HEK293 (cell line): ENCODE measurements at regions not wholly inside any gene's neighbourhood (a gene's known extent, or its start where the extent isn't known, plus 50 kb on each side); places are given as distances from the start of the nearest gene placed in this dataset.

ENCODE experiments used
- CTCF ChIA-PET: fragments of 350-600 bp; formaldehyde crosslinking; extraction: SDS; loops from one replicate; lab custom pipeline; 2021; ENCODE audit warnings: antibody characterized with exemption; lab: Yijun Ruan, JAX
- POLR2A ChIA-PET: fragments of 300-600 bp; formaldehyde crosslinking; extraction: SDS; loops from one replicate; lab custom pipeline; 2020; ENCODE audit warnings: antibody characterized with exemption, inconsistent platforms; lab: Yijun Ruan, JAX
- H3K27ac ChIP-seq: fragments of 200-500 bp; sonication (Bioruptor generic); 2 replicates; pipeline ENCODE4 v1.5.1; 2014; ENCODE audit warnings: low read depth, low read length, control low read depth, inconsistent platforms; ENCODE audit errors: extremely low read depth
- H3K36me3 ChIP-seq, 2 experiments: fragments of 200-500 bp in 1 of 2; sonication (Bioruptor generic) in 1 of 2; 1 replicate in 1 of 2; 2 replicates in 1 of 2; pipeline ENCODE4 v1.5.1; 2014 to 2017; ENCODE audit warnings: inconsistent platforms in 2 of 2, low read length in 2 of 2; ENCODE audit not compliant: control insufficient read depth in 2 of 2, insufficient read depth in 1 of 2
- H3K4me1 ChIP-seq: fragments of 200-500 bp; sonication (Bioruptor generic); 2 replicates; pipeline ENCODE4 v1.5.1; 2014; ENCODE audit warnings: mild to moderate bottlenecking, low read length, inconsistent platforms; ENCODE audit not compliant: control insufficient read depth, insufficient read depth
- H3K4me3 ChIP-seq: 2 replicates; pipeline ENCODE4 v1.5.1; 2011; ENCODE audit warnings: low read depth, mild to moderate bottlenecking, control low read depth, low read length, moderate library complexity
- H3K9me3 ChIP-seq: fragments of 200-500 bp; sonication (Bioruptor generic); 2 replicates; pipeline ENCODE4 v1.5.1; 2014; ENCODE audit warnings: low read depth, low read length, inconsistent platforms; ENCODE audit not compliant: control insufficient read depth, insufficient read depth
- BCL11B ChIP-seq: fragments of 450-650 bp; formaldehyde crosslinking; IDR thresholded peaks from 2 replicates; pipeline ENCODE4 v1.5.1; 2016; ENCODE audit warnings: low read depth, missing biosample characterization, missing genetic modification characterization
- GLI4 ChIP-seq: fragments of 450-650 bp; formaldehyde crosslinking; IDR thresholded peaks from 2 replicates; pipeline ENCODE4 v1.5.1; 2016; ENCODE audit warnings: missing biosample characterization, missing genetic modification characterization
- KLF7 ChIP-seq: fragments of 450-650 bp; formaldehyde crosslinking; IDR thresholded peaks from 2 replicates; pipeline ENCODE4 v1.5.1; 2016; ENCODE audit warnings: missing biosample characterization, missing genetic modification characterization, borderline replicate concordance
- REPIN1 ChIP-seq: fragments of 450-650 bp; formaldehyde crosslinking; IDR thresholded peaks from 2 replicates; pipeline ENCODE4 v1.5.1; 2017; ENCODE audit warnings: missing biosample characterization, missing genetic modification characterization, low read depth
- TCF7L2 ChIP-seq: IDR thresholded peaks from 2 replicates; pipeline ENCODE4 v1.6.1; 2011; ENCODE audit warnings: low read depth, mild to moderate bottlenecking, inconsistent platforms, low read length, moderate library complexity, borderline replicate concordance
- ZEB2 ChIP-seq: fragments of 450-650 bp; formaldehyde crosslinking; IDR thresholded peaks from 2 replicates; pipeline ENCODE4 v1.5.1; 2016; ENCODE audit warnings: missing biosample characterization, missing genetic modification characterization
- ZIC2 ChIP-seq: fragments of 450-650 bp; formaldehyde crosslinking; IDR thresholded peaks from 2 replicates; pipeline ENCODE4 v1.5.1; 2016; ENCODE audit warnings: missing biosample characterization, missing genetic modification characterization
- ZNF174 ChIP-seq: fragments of 450-650 bp; formaldehyde crosslinking; IDR thresholded peaks from 2 replicates; pipeline ENCODE4 v1.5.0; 2017; ENCODE audit warnings: missing biosample characterization, mild to moderate bottlenecking, missing genetic modification characterization
- ZNF175 ChIP-seq: fragments of 450-650 bp; formaldehyde crosslinking; IDR thresholded peaks from 2 replicates; pipeline ENCODE4 v1.5.1; 2016; ENCODE audit warnings: missing biosample characterization, missing genetic modification characterization
- ZNF2 ChIP-seq: fragments of 450-650 bp; formaldehyde crosslinking; IDR thresholded peaks from 2 replicates; pipeline ENCODE4 v1.5.1; 2016; ENCODE audit warnings: missing biosample characterization, missing genetic modification characterization
- ZNF433 ChIP-seq: fragments of 450-650 bp; formaldehyde crosslinking; IDR thresholded peaks from 2 replicates; pipeline ENCODE4 v1.5.1; 2016; ENCODE audit warnings: missing biosample characterization, missing genetic modification characterization, low read depth
- ZNF701 ChIP-seq: fragments of 450-650 bp; formaldehyde crosslinking; IDR thresholded peaks from 2 replicates; pipeline ENCODE4 v1.5.1; 2016; ENCODE audit warnings: missing biosample characterization, missing genetic modification characterization
- ZNF785 ChIP-seq: fragments of 450-650 bp; formaldehyde crosslinking; IDR thresholded peaks from 2 replicates; pipeline ENCODE4 v1.5.1; 2016; ENCODE audit warnings: missing biosample characterization, missing genetic modification characterization
- ZSCAN30 ChIP-seq: fragments of 450-650 bp; IDR thresholded peaks from 2 replicates; pipeline ENCODE4 v1.5.1; 2018; ENCODE audit warnings: missing biosample characterization, mild to moderate bottlenecking, missing genetic modification characterization, moderate library complexity
- TF ChIP-seq, protein P1 (sequence below): fragments of 450-650 bp; formaldehyde crosslinking; IDR thresholded peaks from 2 replicates; pipeline ENCODE4 v1.5.1; 2016; ENCODE audit warnings: missing biosample characterization, missing genetic modification characterization, borderline replicate concordance
- TF ChIP-seq, protein P2 (sequence below): fragments of 450-650 bp; formaldehyde crosslinking; IDR thresholded peaks from 2 replicates; pipeline ENCODE4 v1.5.1; 2016; ENCODE audit warnings: missing biosample characterization, missing genetic modification characterization, borderline replicate concordance
- TF ChIP-seq, protein P3 (sequence below): fragments of 450-650 bp; formaldehyde crosslinking; IDR thresholded peaks from 2 replicates; pipeline ENCODE4 v1.5.1; 2016; ENCODE audit warnings: missing biosample characterization, missing genetic modification characterization
- TF ChIP-seq, protein P4 (sequence below): fragments of 450-650 bp; formaldehyde crosslinking; IDR thresholded peaks from 2 replicates; pipeline ENCODE4 v1.5.1; 2016; ENCODE audit warnings: missing biosample characterization, missing genetic modification characterization
- TF ChIP-seq, protein P5 (sequence below): fragments of 450-650 bp; formaldehyde crosslinking; IDR thresholded peaks from 2 replicates; pipeline ENCODE4 v1.5.1; 2017; ENCODE audit warnings: missing biosample characterization, mild to moderate bottlenecking, missing genetic modification characterization, moderate library complexity

DNA sequence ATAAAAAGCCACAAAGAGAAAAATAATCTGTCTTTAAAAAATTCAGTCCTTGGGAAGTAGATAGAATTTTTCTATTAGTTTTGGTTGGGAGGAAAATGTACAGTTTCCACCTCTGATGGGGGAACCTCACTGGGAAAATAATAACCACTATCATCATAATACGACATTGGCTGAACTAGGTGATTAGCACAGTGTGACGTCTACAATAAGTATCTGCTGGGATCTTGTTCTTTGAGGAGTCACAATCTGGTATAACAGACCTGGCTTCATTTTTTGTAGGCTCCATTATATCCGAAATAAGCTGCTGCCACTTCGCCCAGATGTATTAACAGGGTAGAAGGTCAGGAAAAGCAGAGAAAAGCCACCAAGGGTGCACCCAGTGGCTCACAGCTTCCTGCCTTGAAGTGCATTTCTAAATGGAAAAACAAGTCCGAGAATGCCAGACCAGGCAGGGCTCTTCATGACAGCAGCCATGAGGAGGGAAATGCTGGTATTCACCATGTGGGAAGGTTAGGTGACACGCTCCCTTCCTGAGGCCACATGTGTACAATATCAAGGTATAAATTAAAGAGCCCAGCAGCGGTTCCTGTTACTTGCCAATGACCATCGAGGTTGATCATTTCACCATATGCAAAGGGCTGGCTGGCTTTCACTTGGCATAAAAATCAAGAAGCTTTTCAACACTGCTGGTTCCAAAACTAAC, 152.8 kb downstream of the PRELID2 start (continued):
- TF ChIP-seq, protein P1, sequence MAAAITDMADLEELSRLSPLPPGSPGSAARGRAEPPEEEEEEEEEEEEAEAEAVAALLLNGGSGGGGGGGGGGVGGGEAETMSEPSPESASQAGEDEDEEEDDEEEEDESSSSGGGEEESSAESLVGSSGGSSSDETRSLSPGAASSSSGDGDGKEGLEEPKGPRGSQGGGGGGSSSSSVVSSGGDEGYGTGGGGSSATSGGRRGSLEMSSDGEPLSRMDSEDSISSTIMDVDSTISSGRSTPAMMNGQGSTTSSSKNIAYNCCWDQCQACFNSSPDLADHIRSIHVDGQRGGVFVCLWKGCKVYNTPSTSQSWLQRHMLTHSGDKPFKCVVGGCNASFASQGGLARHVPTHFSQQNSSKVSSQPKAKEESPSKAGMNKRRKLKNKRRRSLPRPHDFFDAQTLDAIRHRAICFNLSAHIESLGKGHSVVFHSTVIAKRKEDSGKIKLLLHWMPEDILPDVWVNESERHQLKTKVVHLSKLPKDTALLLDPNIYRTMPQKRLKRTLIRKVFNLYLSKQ (tag by site-specific recombination): no peak
- TF ChIP-seq ZNF175 (no peak), KLF7 (tag by site-specific recombination) (no peak)
- TF ChIP-seq, protein P2, sequence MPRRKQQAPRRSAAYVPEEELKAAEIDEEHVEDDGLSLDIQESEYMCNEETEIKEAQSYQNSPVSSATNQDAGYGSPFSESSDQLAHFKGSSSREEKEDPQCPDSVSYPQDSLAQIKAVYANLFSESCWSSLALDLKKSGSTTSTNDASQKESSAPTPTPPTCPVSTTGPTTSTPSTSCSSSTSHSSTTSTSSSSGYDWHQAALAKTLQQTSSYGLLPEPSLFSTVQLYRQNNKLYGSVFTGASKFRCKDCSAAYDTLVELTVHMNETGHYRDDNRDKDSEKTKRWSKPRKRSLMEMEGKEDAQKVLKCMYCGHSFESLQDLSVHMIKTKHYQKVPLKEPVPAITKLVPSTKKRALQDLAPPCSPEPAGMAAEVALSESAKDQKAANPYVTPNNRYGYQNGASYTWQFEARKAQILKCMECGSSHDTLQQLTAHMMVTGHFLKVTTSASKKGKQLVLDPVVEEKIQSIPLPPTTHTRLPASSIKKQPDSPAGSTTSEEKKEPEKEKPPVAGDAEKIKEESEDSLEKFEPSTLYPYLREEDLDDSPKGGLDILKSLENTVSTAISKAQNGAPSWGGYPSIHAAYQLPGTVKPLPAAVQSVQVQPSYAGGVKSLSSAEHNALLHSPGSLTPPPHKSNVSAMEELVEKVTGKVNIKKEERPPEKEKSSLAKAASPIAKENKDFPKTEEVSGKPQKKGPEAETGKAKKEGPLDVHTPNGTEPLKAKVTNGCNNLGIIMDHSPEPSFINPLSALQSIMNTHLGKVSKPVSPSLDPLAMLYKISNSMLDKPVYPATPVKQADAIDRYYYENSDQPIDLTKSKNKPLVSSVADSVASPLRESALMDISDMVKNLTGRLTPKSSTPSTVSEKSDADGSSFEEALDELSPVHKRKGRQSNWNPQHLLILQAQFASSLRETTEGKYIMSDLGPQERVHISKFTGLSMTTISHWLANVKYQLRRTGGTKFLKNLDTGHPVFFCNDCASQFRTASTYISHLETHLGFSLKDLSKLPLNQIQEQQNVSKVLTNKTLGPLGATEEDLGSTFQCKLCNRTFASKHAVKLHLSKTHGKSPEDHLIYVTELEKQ (tag by site-specific recombination): no peak
- TF ChIP-seq, protein P3, sequence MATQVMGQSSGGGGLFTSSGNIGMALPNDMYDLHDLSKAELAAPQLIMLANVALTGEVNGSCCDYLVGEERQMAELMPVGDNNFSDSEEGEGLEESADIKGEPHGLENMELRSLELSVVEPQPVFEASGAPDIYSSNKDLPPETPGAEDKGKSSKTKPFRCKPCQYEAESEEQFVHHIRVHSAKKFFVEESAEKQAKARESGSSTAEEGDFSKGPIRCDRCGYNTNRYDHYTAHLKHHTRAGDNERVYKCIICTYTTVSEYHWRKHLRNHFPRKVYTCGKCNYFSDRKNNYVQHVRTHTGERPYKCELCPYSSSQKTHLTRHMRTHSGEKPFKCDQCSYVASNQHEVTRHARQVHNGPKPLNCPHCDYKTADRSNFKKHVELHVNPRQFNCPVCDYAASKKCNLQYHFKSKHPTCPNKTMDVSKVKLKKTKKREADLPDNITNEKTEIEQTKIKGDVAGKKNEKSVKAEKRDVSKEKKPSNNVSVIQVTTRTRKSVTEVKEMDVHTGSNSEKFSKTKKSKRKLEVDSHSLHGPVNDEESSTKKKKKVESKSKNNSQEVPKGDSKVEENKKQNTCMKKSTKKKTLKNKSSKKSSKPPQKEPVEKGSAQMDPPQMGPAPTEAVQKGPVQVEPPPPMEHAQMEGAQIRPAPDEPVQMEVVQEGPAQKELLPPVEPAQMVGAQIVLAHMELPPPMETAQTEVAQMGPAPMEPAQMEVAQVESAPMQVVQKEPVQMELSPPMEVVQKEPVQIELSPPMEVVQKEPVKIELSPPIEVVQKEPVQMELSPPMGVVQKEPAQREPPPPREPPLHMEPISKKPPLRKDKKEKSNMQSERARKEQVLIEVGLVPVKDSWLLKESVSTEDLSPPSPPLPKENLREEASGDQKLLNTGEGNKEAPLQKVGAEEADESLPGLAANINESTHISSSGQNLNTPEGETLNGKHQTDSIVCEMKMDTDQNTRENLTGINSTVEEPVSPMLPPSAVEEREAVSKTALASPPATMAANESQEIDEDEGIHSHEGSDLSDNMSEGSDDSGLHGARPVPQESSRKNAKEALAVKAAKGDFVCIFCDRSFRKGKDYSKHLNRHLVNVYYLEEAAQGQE (tag by site-specific recombination): no peak

DNA sequence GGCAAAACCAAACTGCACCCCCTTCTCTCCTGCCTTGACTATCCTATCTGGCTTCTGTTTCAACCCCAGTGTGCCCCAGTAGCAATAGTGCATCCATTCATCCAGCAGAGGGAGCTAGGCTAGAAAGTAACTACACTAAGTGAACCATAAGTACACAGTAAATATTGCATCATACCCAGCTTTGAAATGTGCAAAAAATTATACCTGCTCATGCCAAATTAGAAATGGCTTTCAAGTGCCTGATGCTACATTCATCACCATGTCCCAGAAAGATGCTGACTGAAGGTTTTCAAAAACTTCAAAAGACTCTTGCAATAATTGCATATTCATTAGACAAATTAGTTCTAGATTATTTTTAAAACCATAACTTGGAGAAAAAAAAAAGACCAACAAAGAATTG, 153.5 kb downstream of the PRELID2 start:
- Histone ChIP-seq H3K36me3 (no peaks in the 10 kb centered on the region), H3K4me1 (no peaks in the 10 kb centered on the region; the same call in 1 of the 2 replicates), H3K4me3 (no peak overlapping the region), H3K27ac (no peak overlapping the region), H3K9me3 (no peaks in the 10 kb centered on the region)
- ChIA-PET POLR2A (interaction anchor here (0.9 kb wide), 1 partner anchor 14 kb away, joined by 3 read pairs; no protein-coding TSS in a partner anchor), CTCF (interaction anchor here (0.6 to 2.4 kb wide), 21 partner anchors 9 to 1333 kb away, joined by 3 to 11 read pairs (median 4); no protein-coding TSS in a partner anchor)
- TF ChIP-seq TCF7L2 (peak; percentile 51; the same call in 1 of the 2 replicates), REPIN1 (no peak), ZNF433 (no peak), ZNF2 (tag by site-specific recombination) (peak; percentile 91), ZNF785 (no peak), BCL11B (no peak), GLI4 (tag by site-specific recombination) (no peak), ZIC2 (tag by site-specific recombination) (no peak), ZNF701 (tag by site-specific recombination) (no peak), ZSCAN30 (tag by site-specific recombination) (peak; percentile 74; the same call in 1 of the 2 replicates), ZEB2 (tag by site-specific recombination) (peak; percentile 71), ZNF174 (tag by site-specific recombination) (no peak)
- TF ChIP-seq, protein P4, sequence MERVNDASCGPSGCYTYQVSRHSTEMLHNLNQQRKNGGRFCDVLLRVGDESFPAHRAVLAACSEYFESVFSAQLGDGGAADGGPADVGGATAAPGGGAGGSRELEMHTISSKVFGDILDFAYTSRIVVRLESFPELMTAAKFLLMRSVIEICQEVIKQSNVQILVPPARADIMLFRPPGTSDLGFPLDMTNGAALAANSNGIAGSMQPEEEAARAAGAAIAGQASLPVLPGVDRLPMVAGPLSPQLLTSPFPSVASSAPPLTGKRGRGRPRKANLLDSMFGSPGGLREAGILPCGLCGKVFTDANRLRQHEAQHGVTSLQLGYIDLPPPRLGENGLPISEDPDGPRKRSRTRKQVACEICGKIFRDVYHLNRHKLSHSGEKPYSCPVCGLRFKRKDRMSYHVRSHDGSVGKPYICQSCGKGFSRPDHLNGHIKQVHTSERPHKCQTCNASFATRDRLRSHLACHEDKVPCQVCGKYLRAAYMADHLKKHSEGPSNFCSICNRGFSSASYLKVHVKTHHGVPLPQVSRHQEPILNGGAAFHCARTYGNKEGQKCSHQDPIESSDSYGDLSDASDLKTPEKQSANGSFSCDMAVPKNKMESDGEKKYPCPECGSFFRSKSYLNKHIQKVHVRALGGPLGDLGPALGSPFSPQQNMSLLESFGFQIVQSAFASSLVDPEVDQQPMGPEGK (tag by site-specific recombination): peak; percentile 35; the same call in 1 of the 2 replicates
- TF ChIP-seq, protein P5, sequence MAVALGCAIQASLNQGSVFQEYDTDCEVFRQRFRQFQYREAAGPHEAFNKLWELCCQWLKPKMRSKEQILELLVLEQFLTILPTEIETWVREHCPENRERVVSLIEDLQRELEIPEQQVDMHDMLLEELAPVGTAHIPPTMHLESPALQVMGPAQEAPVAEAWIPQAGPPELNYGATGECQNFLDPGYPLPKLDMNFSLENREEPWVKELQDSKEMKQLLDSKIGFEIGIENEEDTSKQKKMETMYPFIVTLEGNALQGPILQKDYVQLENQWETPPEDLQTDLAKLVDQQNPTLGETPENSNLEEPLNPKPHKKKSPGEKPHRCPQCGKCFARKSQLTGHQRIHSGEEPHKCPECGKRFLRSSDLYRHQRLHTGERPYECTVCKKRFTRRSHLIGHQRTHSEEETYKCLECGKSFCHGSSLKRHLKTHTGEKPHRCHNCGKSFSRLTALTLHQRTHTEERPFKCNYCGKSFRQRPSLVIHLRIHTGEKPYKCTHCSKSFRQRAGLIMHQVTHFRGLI (tag by site-specific recombination): no peak
- TF ChIP-seq, protein P2 (tag by site-specific recombination): no peak
